Upper lobe of right lung (tissue), 1 donor: ENCODE measurements at regions not wholly inside any gene's neighbourhood (a gene's known extent, or its start where the extent isn't known, plus 50 kb on each side); places are given as distances from the start of the nearest gene placed in this dataset.
A peak's percentile ranks its signal among the peaks of the same experiment; 100 is the strongest.

ENCODE experiments used
- ATAC-seq: fragments of 200-7000 bp; cut with Tn5 transposase; one replicate; pipeline ENCODE4 v1.9.1; 2020; ENCODE audit warnings: mild to moderate bottlenecking, moderate library complexity
- DNase-seq: peaks from one replicate; pipeline ENCODE4 v3.0.0-alpha.2; 2020
- H3K27ac ChIP-seq: fragments of 200-600 bp; one replicate; pipeline ENCODE4 v1.8.0; 2022
- H3K27me3 ChIP-seq: fragments of 200-600 bp; one replicate; pipeline ENCODE4 v1.8.0; 2022; ENCODE audit warnings: mild to moderate bottlenecking
- H3K36me3 ChIP-seq: fragments of 200-600 bp; one replicate; pipeline ENCODE4 v1.8.0; 2022
- H3K4me1 ChIP-seq: fragments of 200-600 bp; one replicate; pipeline ENCODE4 v1.8.0; 2022
- H3K4me3 ChIP-seq: fragments of 200-600 bp; one replicate; pipeline ENCODE4 v1.8.0; 2022; ENCODE audit warnings: mild to moderate bottlenecking
- H3K9me3 ChIP-seq: fragments of 200-600 bp; one replicate; pipeline ENCODE4 v1.8.0; 2022
- intact Hi-C: fragments of 100-400 bp; cut with DNase I; formaldehyde crosslinking; loops from one replicate; pipeline ENCODE4 v1.11.0; 2022
- TF ChIP-seq, protein P1 (sequence below): fragments of 200-600 bp; IDR thresholded peaks from one replicate; pipeline ENCODE4 v1.8.0; 2022; ENCODE audit warnings: antibody characterized with exemption
- donor health status: DM: no; HTN: yes; CAD: no; lungs with severe emphysema.

DNA sequence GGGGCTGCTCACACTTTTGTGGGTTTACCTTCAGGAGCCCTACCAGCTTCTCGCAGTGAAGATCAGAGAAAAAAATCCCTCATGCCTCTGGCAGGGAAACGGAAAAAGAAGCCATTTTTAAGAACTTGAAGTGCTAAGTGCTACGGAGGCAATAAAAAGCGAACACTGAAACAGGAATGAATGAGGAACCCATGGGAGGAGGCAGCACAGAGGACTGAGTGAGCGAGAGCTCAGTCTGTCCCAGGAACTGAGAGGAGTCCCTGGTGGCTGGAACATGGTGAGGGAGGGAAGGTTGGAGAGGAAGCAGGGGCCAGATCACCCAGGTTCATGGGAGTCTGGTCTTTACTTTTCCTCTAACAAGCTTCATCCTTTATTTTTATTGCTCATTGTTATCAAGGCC is 228.1 kb upstream of the PROK2 start:
- H3K9me3 ChIP-seq, result no peaks in the 10 kb centered on the region
- H3K27ac ChIP-seq, result no peak overlapping the region
- H3K4me3 ChIP-seq, result no peak overlapping the region
- H3K27me3 ChIP-seq, result no peaks in the 10 kb centered on the region
- H3K4me1 ChIP-seq, result no peaks in the 10 kb centered on the region
- H3K36me3 ChIP-seq, result no peaks in the 10 kb centered on the region
- DNase-seq (no peak), ATAC-seq (no peak)
- intact Hi-C loops, result no loop called here
- TF ChIP-seq, protein P1, sequence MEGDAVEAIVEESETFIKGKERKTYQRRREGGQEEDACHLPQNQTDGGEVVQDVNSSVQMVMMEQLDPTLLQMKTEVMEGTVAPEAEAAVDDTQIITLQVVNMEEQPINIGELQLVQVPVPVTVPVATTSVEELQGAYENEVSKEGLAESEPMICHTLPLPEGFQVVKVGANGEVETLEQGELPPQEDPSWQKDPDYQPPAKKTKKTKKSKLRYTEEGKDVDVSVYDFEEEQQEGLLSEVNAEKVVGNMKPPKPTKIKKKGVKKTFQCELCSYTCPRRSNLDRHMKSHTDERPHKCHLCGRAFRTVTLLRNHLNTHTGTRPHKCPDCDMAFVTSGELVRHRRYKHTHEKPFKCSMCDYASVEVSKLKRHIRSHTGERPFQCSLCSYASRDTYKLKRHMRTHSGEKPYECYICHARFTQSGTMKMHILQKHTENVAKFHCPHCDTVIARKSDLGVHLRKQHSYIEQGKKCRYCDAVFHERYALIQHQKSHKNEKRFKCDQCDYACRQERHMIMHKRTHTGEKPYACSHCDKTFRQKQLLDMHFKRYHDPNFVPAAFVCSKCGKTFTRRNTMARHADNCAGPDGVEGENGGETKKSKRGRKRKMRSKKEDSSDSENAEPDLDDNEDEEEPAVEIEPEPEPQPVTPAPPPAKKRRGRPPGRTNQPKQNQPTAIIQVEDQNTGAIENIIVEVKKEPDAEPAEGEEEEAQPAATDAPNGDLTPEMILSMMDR, result no peak

DNA sequence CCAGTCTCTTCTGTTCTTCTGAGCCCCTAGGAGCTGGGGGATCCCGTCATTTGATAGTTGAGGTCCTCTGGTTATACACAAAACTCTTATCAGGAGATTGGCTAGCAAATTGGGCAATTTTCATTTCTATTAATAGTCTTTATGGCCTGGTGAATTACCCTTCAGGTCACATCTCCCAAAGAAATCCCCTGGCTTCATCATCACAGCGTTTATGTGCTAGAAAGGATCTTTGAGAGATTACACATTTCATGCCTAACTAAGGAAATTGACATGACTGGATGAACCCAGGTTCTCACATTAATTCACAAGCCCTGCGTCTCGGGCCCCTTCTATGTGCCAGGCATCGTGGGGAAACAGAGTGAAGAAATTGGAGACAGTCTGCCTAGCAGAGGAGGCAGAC is 227.4 kb upstream of the PROK2 start:
- intact Hi-C loops, result no loop called here
- Histone ChIP-seq H3K4me1 (no peaks in the 10 kb centered on the region), H3K27me3 (no peaks in the 10 kb centered on the region), H3K9me3 (no peaks in the 10 kb centered on the region), H3K36me3 (no peaks in the 10 kb centered on the region), H3K4me3 (no peak overlapping the region), H3K27ac (no peak overlapping the region)
- TF ChIP-seq, protein P1, result no peak
- ATAC-seq, result no peak
- no peak for DNase-seq

DNA sequence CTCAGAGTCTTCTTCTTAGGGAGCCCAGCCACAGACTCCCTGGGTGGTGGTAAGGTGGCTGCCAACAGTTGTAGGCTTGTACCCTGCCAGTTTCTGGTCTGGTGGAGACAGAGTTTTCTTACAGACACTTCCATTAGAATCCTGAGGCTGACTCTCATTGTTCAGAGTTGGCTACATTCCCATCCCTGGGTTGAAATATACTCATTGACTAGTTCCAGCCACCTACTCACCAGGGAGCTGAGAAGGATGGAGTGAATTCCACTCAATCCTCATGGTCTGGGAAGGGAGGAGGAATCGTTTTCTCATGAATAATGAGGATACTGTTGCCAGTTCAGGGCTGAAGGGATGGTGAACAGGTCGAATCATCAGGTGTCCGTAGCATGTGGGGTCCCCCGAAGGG is 226.5 kb upstream of the PROK2 start:
- TF ChIP-seq, protein P1, result no peak
- no peak for ATAC-seq
- intact Hi-C loops, result no loop called here
- no peak overlapping the region for H3K27ac ChIP-seq
- no peaks in the 10 kb centered on the region for H3K9me3 ChIP-seq
- H3K36me3 ChIP-seq, result no peaks in the 10 kb centered on the region
- no peaks in the 10 kb centered on the region for H3K4me1 ChIP-seq
- DNase-seq, result no peak
- no peaks in the 10 kb centered on the region for H3K27me3 ChIP-seq
- no peak overlapping the region for H3K4me3 ChIP-seq

DNA sequence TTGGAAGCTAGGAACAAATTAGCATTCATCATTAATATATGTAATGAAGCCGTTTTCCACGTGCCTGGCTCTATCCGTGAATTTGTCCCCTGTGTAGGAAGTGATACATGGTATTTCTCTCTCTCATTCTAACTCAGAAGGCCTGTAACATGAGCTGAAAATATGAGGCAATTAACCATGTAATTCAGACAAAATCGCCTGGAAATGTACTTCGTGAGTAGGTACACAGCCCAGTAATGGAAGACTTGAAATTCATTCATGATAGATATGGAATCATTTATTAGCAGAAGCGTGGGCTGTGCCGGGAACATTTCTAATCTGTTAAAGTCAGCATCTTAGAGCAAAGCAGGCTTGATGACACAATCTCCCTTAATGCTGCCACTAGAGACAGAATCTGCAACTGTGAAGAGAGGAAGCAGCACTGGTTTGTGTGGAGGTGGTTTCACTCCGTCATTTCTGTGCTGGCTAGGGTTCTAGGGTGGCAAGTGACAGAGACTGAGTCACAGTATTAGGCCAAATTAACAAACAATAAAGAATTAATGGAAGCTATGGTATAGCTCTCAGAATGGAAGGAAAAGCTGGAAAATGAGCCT is 225.0 kb upstream of the PROK2 start:
- Histone ChIP-seq H3K4me3 (no peak overlapping the region), H3K9me3 (no peaks in the 10 kb centered on the region), H3K36me3 (no peaks in the 10 kb centered on the region), H3K27me3 (no peaks in the 10 kb centered on the region), H3K27ac (no peak overlapping the region), H3K4me1 (no peaks in the 10 kb centered on the region)
- TF ChIP-seq, protein P1, result no peak
- intact Hi-C loops, result no loop called here
- DNase-seq (no peak), ATAC-seq (peak; percentile 71)

DNA sequence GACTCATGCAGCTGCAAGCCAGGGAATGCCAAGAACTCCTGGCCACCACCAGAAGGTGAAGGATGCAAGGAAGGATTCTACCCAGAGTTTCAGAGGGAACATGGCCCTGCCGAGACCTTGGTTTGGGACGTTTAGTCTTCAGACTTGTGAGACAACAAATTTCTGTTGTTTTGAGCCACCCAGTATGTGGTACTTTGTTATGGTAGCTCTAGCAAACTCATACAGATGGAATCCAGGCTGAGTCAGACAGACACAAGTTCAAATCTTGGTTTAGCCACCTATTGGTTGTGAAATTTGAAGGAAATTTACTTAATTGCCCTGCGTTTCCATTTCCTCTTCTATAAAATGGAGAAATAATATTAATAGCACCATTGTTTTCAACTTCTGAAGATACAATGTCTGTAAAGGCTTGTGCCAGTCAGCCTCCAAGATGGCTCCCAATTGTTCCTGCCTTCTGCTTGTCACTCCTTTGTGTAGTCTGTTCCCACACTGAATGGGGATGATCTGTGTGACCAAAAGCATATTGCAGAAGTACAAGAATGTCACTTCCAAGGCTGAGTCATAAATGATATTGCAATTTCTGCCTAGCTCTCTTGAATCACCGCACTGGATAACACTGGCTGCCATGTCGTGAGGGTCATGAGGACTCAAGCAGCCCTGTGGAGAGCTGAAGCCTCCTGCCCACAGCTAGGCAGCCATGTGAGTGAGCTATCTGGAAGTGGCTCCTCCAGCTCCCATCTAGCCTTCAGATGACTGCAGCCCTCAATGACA is 223.5 kb upstream of the PROK2 start:
- no peaks in the 10 kb centered on the region for H3K4me1 ChIP-seq
- no peak overlapping the region for H3K4me3 ChIP-seq
- intact Hi-C loops, result no loop called here
- no peak overlapping the region for H3K27ac ChIP-seq
- no peaks in the 10 kb centered on the region for H3K9me3 ChIP-seq
- TF ChIP-seq, protein P1, result no peak
- ATAC-seq (peak; percentile 81), DNase-seq (no peak)
- no peaks in the 10 kb centered on the region for H3K36me3 ChIP-seq
- no peaks in the 10 kb centered on the region for H3K27me3 ChIP-seq
